NT2/D1 (cell line): ENCODE measurements at regions not wholly inside any gene's neighbourhood (a gene's known extent, or its start where the extent isn't known, plus 50 kb on each side); places are given as distances from the start of the nearest gene placed in this dataset.

ENCODE experiments used
- SUZ12 ChIP-seq: IDR thresholded peaks from 2 replicates; pipeline ENCODE4 v1.6.1; 2011; ENCODE audit not compliant: insufficient read length, insufficient read depth; ENCODE audit errors: extremely low read depth
- YY1 ChIP-seq: IDR thresholded peaks from 2 replicates; pipeline ENCODE4 v1.6.1; 2011; ENCODE audit not compliant: insufficient read length, insufficient read depth
- ZNF274 ChIP-seq: IDR thresholded peaks from 2 replicates; pipeline ENCODE4 v1.6.1; 2011; ENCODE audit warnings: mild to moderate bottlenecking, low read depth, low read length

DNA sequence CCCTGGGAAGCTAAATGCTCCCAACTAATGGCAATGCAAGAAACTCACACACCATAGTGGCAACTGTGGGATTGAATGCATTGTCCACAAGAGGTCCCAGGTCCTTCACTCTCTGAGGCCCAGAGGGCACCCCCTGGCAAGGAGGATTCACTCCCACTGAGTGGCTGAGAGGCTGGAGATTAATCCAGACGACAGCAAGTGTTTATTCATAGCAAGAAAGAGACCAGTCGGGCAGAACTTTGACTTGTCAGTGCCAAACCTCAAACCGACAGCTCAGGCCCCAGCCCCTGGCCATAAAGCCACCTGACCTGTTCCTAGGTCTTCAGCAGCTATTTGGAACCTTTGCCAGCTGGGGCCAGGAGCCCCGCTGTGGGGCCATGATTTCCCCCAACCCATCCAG is 54.5 kb upstream of the MPEG1 start:
- no peak for TF ChIP-seq ZNF274
- no peak for TF ChIP-seq YY1
- no peak for TF ChIP-seq SUZ12
